ENCODE measurements at regions not wholly inside any gene's neighbourhood (a gene's known extent, or its start where the extent isn't known, plus 50 kb on each side); places are given as distances from the start of the nearest gene placed in this dataset.

GRCh38 chr4:18938343-18939099 is 917.0 kb upstream of the LCORL start:
- TF ChIP-seq CTCF (IDR thresholded peaks at IDR 0.05; ENCODE audit: insufficient read depth, low read length): no peak
- no peak for TF ChIP-seq REST (IDR thresholded peaks at IDR 0.05; ENCODE audit: insufficient replicate concordance, low read depth)

Data from HL-60 (cell line).